ENCODE measurements at regions not wholly inside any gene's neighbourhood (a gene's known extent, or its start where the extent isn't known, plus 50 kb on each side); places are given as distances from the start of the nearest gene placed in this dataset.
"Not testable (repeated sequence)": the region's sequence is repeated elsewhere in the genome, so short reads cannot be mapped to it uniquely, and the experiment has no call there.

DNA sequence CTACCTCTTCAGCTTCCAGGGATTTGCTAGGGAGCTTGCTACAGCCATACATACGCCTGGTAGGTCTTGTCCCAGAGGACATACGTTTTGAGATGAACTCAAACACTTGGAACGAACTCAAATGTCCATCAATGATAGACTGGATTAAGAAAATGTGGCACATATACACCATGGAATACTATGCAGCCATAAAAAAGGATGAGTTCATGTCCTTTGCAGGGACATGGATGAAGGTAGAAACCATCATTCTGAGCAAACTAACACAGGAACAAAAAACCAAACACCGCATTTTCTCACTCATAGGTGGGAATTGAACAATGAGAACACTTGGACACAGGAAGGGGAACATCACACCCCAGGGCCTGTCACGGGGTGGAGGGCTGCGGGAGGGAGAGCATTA is 68.6 kb upstream of the SGK1 start:
- not testable (repeated sequence) for DNase-seq

DNA sequence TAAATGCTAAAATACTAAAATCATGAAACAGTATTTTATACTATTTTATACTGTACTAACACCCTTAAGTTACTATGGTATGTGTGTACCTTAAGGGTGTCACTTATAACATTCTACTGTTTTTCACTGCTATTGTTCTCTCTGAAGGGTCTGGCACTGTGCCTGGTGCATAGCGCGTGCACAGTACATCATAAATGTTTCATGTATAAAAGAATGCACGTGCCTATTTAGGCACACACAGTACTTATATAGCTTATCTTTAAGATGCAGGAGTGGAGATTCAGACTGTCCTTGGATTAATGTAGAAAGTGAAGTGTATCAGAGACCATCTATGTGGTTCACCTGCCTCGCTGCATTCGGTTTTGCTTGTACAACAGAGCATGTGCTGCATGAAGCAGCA is 64.0 kb upstream of the SGK1 start:
- DNase-seq = no peak

DNA sequence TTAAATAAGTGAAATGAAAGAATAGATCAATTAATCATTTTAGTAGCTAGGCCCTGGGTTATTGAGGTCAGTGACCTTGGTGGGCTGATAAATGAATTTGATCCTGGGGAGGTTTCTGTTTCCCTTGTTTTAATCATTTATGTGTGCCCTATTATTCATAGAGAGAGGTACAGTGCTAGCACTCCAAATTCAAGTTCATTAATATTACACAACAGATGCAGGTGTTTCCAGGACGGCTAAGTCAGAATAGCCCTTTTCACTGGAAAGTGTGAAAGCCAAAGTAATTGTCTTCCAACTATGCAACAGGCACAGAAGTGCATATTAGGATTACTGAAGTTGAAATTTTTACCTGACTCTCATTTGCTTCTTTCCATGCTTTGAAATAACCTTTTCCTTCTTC is 61.7 kb upstream of the SGK1 start:
- DNase-seq = no peak

DNA sequence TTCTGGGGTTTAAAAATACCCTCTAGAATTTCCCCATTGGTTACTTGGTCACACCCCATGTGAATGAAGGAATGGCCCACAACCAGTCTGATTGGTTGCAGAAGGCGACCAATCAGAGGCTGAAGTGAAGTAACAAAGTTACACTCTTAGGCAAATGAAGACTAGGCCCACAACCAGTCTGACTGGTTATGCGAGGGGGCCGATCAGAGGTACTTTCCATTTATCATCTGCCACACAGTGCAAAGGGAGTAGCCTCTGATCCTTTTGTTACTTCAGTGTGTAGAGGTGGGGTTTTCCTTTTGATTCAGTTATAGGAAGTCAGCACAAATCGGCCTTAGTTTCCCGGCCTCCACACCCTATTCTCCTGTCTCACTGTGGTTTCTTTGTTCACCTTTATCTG is 61.2 kb upstream of the SGK1 start:
- no peak for DNase-seq

DNA sequence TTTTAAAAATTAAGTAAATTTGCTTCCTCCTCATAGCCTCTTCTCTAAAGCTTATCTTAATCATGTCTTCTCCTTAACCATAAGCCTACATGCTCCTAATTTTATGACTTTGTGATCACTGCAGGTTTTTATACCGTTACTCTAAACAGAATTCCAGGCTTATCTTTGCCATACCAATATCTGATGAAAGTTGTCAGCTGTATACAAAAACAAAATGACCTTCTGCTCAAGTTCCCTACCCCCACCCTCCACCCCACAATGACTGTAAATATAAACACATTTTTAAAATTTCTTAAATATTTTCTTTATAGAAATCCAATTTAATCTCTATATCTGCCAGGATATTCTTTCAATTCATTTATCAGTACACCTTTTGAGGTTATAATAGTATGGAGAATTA is 60.5 kb upstream of the SGK1 start:
- no peak for DNase-seq

DNA sequence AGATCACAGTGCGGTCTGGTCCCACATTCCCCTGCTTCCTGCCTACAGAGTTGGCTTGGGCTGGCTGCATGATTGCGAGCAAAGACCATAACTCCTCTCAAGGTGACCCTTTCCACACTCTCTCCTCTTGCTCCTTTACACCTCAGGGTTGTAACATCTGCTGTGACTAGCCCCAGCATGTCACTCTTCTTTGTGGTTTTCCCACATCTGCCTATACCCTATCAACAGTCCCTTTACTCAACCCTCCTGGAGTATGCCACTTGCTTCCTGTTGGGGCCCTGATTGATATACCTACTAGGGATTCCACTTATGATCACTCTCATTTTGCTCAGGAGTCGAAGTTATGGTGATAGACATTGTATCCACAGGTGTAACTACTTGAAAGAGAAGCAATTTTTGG is 58.9 kb upstream of the SGK1 start:
- no peak for DNase-seq

DNA sequence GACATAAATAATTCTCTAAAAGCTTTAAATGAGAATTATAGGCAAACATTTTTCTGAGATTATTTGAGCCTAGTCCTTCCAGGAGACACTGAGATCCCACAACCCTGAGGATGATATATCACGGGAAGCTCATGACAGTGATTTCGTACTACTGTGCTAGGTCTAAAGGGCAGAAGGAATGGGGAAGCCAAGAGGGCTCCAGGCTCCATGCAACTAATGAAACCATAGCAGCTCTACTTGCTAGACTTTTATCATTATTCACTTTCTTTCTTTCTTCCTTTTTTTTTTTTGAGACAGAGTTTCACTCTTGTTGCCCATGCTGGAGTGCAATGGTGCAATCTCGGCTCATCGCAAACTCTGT is 57.3 kb upstream of the SGK1 start:
- DNase-seq = no peak

DNA sequence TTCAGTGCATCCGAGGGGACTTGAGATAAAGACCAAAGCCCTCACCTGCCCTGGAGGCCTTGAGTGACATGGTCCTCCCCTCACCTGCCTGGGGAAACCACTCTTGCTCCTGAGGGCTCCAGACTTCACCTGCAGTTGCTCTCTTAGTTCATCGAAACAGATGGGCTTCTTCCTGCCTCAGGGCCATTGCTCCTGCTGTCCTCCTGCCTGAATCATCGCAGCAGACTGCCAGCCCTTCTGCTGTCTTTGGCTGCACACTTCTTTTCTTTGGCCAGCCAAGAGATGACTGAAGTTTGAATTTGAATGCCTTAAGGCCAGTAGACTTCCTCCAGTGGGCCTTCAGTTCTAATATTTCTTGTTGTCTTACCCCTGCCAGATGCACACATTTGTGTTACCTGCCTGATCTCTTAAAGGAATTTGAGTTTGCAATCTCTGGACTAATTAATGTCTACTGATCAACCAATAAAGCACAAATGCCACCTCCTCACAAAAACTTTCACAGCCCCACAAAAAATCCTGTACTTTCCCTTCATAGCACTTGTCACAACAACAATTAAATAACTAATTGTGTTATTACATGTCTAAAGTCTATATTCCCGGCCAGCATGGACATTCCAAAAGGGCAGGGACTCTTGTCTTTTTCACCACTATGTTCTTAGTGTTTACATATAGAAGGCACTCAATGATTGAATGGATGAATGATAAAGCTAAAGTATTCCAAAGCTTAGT is 56.7 kb upstream of the SGK1 start:
- DNase-seq = no peak

DNA sequence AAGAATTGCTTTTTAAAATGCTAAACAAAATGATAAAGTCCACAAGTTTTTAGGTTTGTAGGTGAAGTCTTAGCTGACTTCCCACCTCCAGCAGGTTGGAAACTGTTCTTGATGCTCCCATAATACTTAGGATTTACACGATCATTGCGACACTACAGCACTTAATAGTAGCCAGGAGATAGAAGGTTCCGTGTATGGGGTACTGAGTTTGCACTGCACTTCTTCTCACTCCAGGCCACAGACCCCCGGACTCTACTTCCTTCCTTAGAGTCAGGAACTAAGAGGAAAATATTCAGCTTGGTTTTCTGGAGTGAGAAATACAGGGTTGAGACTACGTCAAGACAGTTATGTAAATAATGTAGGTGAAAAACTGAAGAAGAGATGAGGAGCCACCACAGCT is 56.1 kb upstream of the SGK1 start:
- no peak for DNase-seq

DNA sequence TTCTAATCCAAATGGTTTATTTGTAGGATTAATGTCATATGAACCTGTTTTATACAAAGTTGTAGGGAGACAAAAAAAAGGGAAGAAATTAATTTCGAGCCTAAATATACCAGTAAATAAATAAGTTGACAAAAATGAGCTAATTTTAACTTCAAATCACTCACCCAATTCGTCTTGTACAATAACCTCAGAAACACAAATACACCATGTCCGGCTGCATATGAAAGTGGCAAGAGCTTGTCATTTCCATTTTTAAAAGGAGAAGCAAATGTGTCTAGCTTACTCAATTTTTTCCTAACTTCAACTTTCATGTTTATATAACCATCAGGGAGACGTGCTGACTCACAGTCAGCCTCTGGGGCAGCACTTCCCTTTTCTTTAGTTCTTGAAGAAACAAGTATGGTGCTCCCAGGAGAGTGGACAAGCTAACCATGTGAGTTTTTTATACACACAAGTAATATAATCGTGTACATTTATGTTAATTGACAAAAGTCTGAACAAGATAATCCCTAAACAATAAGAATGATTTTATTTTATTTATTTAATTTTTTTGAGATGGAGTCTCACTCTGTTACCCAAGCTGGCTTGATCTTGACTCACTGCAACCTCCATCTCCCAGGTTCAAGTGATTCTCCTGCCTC is 55.5 kb upstream of the SGK1 start:
- no peak for DNase-seq

DNA sequence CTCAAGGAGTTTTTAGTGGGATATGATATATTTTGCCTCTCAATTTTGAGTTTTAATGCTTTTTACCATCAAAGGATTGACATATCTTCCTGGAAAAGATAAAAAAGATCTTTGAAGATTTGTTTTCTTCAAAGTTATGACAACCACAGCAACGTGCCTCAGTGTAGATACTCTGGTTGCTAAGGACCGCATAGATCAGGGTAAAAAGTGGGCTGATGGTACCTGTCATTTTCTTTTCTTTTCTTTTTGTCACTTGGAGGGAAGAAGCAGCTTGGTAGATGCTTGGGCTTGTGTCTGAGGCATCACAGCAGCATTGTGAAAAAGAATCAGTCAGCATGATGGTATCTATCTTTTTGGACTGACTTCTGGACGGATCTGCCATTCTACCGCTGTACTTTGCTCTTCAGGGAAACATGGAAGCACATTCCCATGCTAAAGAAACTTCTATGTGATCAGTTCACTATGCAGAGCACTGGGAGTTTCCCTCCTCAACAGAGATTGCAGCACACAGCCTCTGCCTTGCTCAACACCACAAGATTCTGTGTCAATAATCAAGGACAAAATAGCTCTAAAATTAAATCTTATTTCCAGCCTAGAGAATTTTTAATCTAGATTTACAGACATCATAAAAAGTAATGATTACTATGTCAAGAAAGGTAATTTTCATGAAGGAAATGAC is 54.8 kb upstream of the SGK1 start:
- DNase-seq = no peak

DNA sequence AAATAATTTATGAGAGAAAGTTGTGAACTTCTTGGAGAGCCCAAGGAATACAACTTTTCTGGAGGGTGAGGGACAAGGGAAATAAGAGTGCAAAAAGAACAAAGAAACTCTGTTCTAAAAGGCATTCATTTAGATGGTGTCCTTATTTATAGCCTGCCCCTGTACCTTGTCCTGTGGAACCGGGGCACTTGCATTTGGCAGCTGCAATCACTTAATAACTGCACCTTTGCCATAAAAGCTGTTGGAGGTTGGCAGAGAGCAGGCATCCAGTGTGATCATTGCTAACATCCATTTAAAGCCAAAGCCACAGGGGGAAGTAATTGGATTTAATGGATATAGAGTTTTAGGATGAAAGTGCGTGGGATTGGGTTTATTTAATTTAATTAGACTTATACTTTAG is 50.8 kb upstream of the SGK1 start:
- DNase-seq = no peak

Measured in left hindlimb (tissue), 1 donor.